T-helper 17 cell (primary cell): ENCODE measurements at regions not wholly inside any gene's neighbourhood (a gene's known extent, or its start where the extent isn't known, plus 50 kb on each side); places are given as distances from the start of the nearest gene placed in this dataset.

Experiments used
- ATAC-seq: fragments of 150-1000 bp; cut with Tn5 transposase; 2 replicates; pipeline ENCODE4 v1.10.0; 2021; ENCODE audit warnings: mild to moderate bottlenecking, moderate library complexity
- DNase-seq, 3 donors: peaks; one replicate each; pipeline versions ENCODE4 v3.0.0 to v3.0.0-alpha.2; 2020 to 2021
- H3K9me3 ChIP-seq: one replicate; pipeline ENCODE4 v1.7.0; 2013; ENCODE audit warnings: low read length, mild to moderate bottlenecking; ENCODE audit not compliant: control insufficient read depth, poor library complexity, severe bottlenecking
- H3K27ac Mint-ChIP-seq: one replicate; pipeline ENCODE4 v1.8.0; 2022; ENCODE audit warnings: mild to moderate bottlenecking, moderate library complexity, mixed read lengths
- H3K27me3 Mint-ChIP-seq: one replicate; pipeline ENCODE4 v1.8.0; 2022; ENCODE audit warnings: mixed read lengths
- H3K36me3 Mint-ChIP-seq: one replicate; pipeline ENCODE4 v1.8.0; 2022; ENCODE audit warnings: low read depth, mixed read lengths
- H3K4me1 Mint-ChIP-seq: one replicate; pipeline ENCODE4 v1.8.0; 2022; ENCODE audit warnings: mild to moderate bottlenecking, mixed read lengths
- H3K4me3 Mint-ChIP-seq: one replicate; pipeline ENCODE4 v1.8.0; 2022; ENCODE audit warnings: mild to moderate bottlenecking, moderate library complexity, mixed read lengths

DNA sequence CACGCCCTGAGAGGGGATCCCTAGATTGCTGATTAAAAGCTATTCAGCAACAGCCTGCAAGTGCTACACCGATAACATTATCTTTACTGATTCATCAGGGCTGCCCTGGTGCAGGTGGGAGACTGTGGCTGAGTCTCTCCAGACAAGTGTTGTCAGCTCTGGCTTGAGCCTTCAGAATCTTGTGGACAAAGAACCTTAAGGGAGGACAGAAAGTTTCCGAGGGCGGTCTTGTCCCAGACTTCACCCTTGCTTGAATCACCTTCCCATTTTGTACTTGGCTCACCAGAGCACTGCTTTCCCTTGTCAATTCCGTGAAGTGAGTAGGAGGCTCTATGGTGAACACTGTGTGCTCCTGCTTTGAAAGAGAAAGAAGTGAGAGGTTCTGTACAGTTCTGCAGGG, 88.6 kb upstream of the PCSK2 start:
- Mint-ChIP-seq H3K27me3 (no peaks in the 10 kb centered on the region), H3K4me3 (no peak overlapping the region), H3K27ac (no peak overlapping the region), H3K4me1 (no peaks in the 10 kb centered on the region), H3K36me3 (no peaks in the 10 kb centered on the region)
- H3K9me3 ChIP-seq: no peaks in the 10 kb centered on the region
- ATAC-seq: no peak
- no peak for DNase-seq

DNA sequence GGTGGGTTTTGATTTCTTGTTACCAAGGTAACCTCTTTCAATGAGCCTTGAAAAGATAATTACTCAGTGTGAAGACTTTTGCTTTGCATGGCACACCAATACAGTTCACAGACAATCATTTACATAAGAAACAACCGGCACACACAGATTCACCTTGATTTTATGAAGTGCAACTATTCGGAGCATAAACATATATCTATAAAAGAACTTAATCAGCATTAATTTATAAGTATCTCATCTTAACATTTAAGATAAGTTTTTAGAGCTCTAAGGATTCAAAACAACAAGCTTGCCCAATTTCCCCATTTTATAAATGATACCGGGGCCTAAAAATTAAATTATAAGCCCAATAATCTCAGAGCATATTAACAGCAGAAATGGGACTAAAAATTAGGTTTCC, 85.9 kb upstream of the PCSK2 start:
- no peak overlapping the region for H3K4me3 Mint-ChIP-seq
- H3K27ac Mint-ChIP-seq: no peak overlapping the region
- no peaks in the 10 kb centered on the region for H3K4me1 Mint-ChIP-seq
- ATAC-seq (no peak), DNase-seq (no peak)
- H3K9me3 ChIP-seq: no peaks in the 10 kb centered on the region
- no peaks in the 10 kb centered on the region for H3K36me3 Mint-ChIP-seq
- no peaks in the 10 kb centered on the region for H3K27me3 Mint-ChIP-seq

DNA sequence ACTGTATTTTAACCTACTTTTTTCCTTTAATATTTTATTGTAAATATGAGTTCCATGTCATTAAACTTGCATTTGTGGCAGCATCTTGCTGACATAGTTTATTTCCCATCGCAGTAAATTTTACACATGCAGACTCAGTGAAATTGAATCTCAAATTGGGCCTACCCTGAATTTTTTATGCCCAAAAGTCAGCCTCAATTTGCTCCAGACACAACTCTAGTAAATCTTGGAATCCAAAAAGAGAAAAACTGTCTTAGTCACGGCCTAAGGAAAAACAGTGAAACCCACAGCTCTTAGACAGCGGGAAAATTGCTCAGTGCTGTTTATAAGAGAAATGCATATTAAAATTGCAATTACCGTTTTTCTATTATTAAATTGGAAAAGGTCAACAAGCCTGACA, 85.3 kb upstream of the PCSK2 start:
- no peaks in the 10 kb centered on the region for H3K9me3 ChIP-seq
- Mint-ChIP-seq H3K4me3 (no peak overlapping the region), H3K27me3 (no peaks in the 10 kb centered on the region), H3K36me3 (no peaks in the 10 kb centered on the region), H3K4me1 (no peaks in the 10 kb centered on the region), H3K27ac (no peak overlapping the region)
- DNase-seq (no peak), ATAC-seq (no peak)

GRCh38 chr20:17142666-17143065, 84.2 kb upstream of the PCSK2 start:
- H3K4me1 Mint-ChIP-seq: no peaks in the 10 kb centered on the region
- no peak overlapping the region for H3K27ac Mint-ChIP-seq
- H3K27me3 Mint-ChIP-seq: no peaks in the 10 kb centered on the region
- DNase-seq: no peak
- no peak overlapping the region for H3K4me3 Mint-ChIP-seq
- no peaks in the 10 kb centered on the region for H3K36me3 Mint-ChIP-seq
- H3K9me3 ChIP-seq: no peaks in the 10 kb centered on the region
- ATAC-seq: no peak

DNA sequence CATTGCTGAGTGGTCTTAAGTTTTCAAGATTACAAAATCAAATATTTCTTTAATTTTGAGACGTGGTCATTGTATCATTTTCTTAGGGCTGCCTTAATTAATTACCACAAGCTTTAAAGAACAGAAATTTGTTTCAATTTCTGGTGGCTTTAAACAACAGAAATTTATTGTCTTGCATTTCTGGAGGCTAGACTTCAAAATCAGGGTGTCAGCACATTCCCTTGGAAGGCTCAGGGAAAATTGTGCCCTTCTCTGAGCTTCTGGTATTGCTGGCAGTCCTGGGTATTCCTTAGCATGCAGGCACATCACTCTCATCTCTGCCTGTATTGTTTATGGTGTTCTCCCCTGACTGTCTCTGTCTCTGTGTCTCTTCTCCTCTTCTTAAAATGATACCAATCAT, 76.0 kb upstream of the PCSK2 start:
- Mint-ChIP-seq H3K4me3 (no peak overlapping the region), H3K27me3 (no peaks in the 10 kb centered on the region), H3K27ac (no peak overlapping the region), H3K36me3 (no peaks in the 10 kb centered on the region), H3K4me1 (no peaks in the 10 kb centered on the region)
- H3K9me3 ChIP-seq: no peaks in the 10 kb centered on the region
- DNase-seq: no peak
- ATAC-seq: no peak

GRCh38 chr20:17155401-17155800, 71.4 kb upstream of the PCSK2 start:
- Mint-ChIP-seq H3K36me3 (no peaks in the 10 kb centered on the region), H3K27ac (no peak overlapping the region), H3K4me1 (no peaks in the 10 kb centered on the region), H3K27me3 (no peaks in the 10 kb centered on the region), H3K4me3 (no peak overlapping the region)
- no peaks in the 10 kb centered on the region for H3K9me3 ChIP-seq
- DNase-seq (no peak), ATAC-seq (no peak)

GRCh38 chr20:17158701-17159100, 68.1 kb upstream of the PCSK2 start:
- Mint-ChIP-seq H3K4me3 (no peak overlapping the region), H3K27ac (no peak overlapping the region), H3K36me3 (no peaks in the 10 kb centered on the region), H3K4me1 (no peaks in the 10 kb centered on the region), H3K27me3 (no peaks in the 10 kb centered on the region)
- no peak for ATAC-seq
- DNase-seq: no peak
- no peaks in the 10 kb centered on the region for H3K9me3 ChIP-seq

DNA sequence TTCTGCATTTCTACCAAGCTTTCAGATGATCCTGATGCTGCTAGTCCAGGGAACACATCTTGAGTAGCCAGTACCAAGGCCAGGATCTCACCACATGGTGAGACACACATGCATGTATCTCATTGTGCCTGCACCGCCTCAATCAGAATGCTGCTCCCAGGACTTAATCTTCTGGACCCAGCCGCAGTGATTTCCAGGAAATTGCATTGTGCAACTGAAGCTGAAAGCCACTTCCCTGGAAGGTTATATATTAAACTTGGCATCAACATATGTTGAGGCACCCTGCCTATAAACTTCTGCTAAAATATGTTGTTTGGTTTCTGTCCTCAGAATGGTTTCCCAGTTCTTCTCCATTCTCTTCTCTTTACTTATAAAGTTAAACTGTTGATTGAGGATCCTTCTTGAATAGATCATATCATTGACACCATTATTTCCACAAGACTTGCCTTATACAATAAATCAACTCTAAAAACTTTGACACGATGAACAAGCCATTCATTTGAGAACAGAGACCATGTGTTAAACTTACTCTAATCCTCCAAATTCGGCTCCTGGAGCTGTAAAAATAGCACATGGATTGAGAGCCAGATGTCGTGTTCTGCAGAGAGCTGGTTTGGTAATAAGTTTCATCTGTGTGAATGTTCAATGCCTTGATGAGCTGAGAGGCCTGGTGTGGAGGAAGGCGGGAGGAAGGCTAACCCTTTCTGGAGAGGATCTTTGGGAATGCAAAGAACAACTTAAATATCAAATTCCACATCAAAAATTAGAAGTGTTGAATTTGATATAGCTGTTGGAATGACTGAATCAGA, 65.0 kb upstream of the PCSK2 start:
- DNase-seq (no peak), ATAC-seq (no peak)
- H3K27ac Mint-ChIP-seq: no peak overlapping the region
- no peaks in the 10 kb centered on the region for H3K36me3 Mint-ChIP-seq
- H3K27me3 Mint-ChIP-seq: no peaks in the 10 kb centered on the region
- no peaks in the 10 kb centered on the region for H3K4me1 Mint-ChIP-seq
- no peak overlapping the region for H3K4me3 Mint-ChIP-seq
- no peaks in the 10 kb centered on the region for H3K9me3 ChIP-seq

DNA sequence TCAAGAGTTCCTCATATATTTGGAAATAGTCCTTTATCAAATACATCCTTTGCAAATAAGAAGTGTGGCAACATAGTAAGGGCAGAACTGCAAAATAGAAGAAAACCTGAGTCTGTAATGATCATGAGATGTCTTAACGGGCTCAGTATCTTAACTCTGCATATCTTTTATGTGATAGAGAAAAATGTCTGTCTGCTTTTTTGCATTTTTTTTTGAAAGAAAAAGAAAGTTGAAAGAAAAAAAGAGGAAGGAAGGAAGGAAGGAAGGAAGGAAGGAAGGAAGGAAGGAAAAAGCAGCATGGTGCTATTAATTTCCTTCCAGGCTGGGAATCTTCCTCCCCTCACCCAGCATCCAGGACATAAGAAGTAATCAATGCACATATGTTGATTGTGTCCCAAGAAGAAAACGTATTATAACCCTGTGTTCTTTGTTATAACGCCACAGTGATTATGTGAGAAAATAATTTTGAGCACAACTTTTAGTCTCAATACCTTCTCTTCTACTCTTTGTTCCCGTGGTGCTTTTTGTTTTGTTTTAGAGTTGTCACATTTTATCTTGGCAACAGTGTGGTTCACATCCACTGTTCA, 58.7 kb upstream of the PCSK2 start:
- Mint-ChIP-seq H3K27ac (no peak overlapping the region), H3K27me3 (peaks cover 4% of the 10 kb centered on the region), H3K36me3 (no peaks in the 10 kb centered on the region), H3K4me1 (no peaks in the 10 kb centered on the region), H3K4me3 (no peak overlapping the region)
- DNase-seq (no peak), ATAC-seq (no peak)
- no peaks in the 10 kb centered on the region for H3K9me3 ChIP-seq

- H3K4me1 Mint-ChIP-seq: no peaks in the 10 kb centered on the region
- DNase-seq: no peak
- H3K9me3 ChIP-seq: no peaks in the 10 kb centered on the region
- H3K4me3 Mint-ChIP-seq: no peak overlapping the region
- no peaks in the 10 kb centered on the region for H3K36me3 Mint-ChIP-seq
- H3K27me3 Mint-ChIP-seq: peaks cover 4% of the 10 kb centered on the region
- no peak for ATAC-seq
- no peak overlapping the region for H3K27ac Mint-ChIP-seq
Measured at GRCh38 chr20:17169585-17170136, 57.2 kb upstream of the PCSK2 start.

- H3K4me3 Mint-ChIP-seq: no peak overlapping the region
- no peak overlapping the region for H3K27ac Mint-ChIP-seq
- ATAC-seq: no peak
- H3K4me1 Mint-ChIP-seq: no peaks in the 10 kb centered on the region
- H3K27me3 Mint-ChIP-seq: peaks cover 9% of the 10 kb centered on the region
- H3K36me3 Mint-ChIP-seq: no peaks in the 10 kb centered on the region
- no peaks in the 10 kb centered on the region for H3K9me3 ChIP-seq
- DNase-seq: no peak
Measured at GRCh38 chr20:17171746-17172280, 55.0 kb upstream of the PCSK2 start.

- no peaks in the 10 kb centered on the region for H3K9me3 ChIP-seq
- H3K27ac Mint-ChIP-seq: no peak overlapping the region
- peaks cover 9% of the 10 kb centered on the region for H3K27me3 Mint-ChIP-seq
- H3K4me3 Mint-ChIP-seq: no peak overlapping the region
- DNase-seq (no peak), ATAC-seq (no peak)
- no peaks in the 10 kb centered on the region for H3K4me1 Mint-ChIP-seq
- no peaks in the 10 kb centered on the region for H3K36me3 Mint-ChIP-seq
Measured at GRCh38 chr20:17172836-17173516, 53.9 kb upstream of the PCSK2 start.
